Sigmoid colon (tissue), 4 donors: ENCODE measurements at regions not wholly inside any gene's neighbourhood (a gene's known extent, or its start where the extent isn't known, plus 50 kb on each side); places are given as distances from the start of the nearest gene placed in this dataset.

ENCODE experiments used
- CTCF ChIP-seq, 4 experiments: fragments of 450-650 bp in 3 of 4; fragments of 200-600 bp in 1 of 4; IDR thresholded peaks; one replicate each; pipeline ENCODE4 v1.5.1; 2016 to 2019; ENCODE audit warnings: antibody characterized with exemption in 4 of 4, mild to moderate bottlenecking in 3 of 4, moderate library complexity in 2 of 4
- EP300 ChIP-seq, 4 donors: sonication (generic); formaldehyde crosslinking; IDR thresholded peaks; one replicate each; pipeline ENCODE4 v1.6.1; 2017; ENCODE audit warnings: antibody characterized with exemption in 4 of 4
- POLR2A ChIP-seq, 2 donors: fragments of 450-650 bp; IDR thresholded peaks; one replicate each; pipeline ENCODE4 v1.6.1; 2016; ENCODE audit warnings: antibody characterized with exemption in 2 of 2, mild to moderate bottlenecking in 2 of 2, moderate library complexity in 2 of 2
- POLR2AphosphoS5 ChIP-seq, 4 donors: sonication (generic); formaldehyde crosslinking; IDR thresholded peaks; one replicate each; pipeline ENCODE4 v1.6.1; 2017; ENCODE audit warnings: antibody characterized with exemption in 4 of 4

GRCh38 chr7:14092331-14092730 is 102.9 kb upstream of the ETV1 start:
- TF ChIP-seq CTCF (IDR thresholded peaks at IDR 0.05) (no peak), POLR2AphosphoS5 (IDR thresholded peaks at IDR 0.05) (no peak), POLR2A (IDR thresholded peaks at IDR 0.05) (no peak), EP300 (IDR thresholded peaks at IDR 0.05) (no peak)
